Esophagus muscularis mucosa (tissue), 4 donors: ENCODE measurements at regions not wholly inside any gene's neighbourhood (a gene's known extent, or its start where the extent isn't known, plus 50 kb on each side); places are given as distances from the start of the nearest gene placed in this dataset.

ENCODE experiments used
- DNase-seq: peaks from one replicate; pipeline ENCODE4 v3.0.0-alpha.2; 2017; ENCODE audit errors: extremely low spot score
- H3K27ac ChIP-seq, 4 donors: fragments of 200-600 bp; sonication (generic); replicated peaks in 1 of 4; 1 replicate in 3 of 4; 2 replicates in 1 of 4; pipeline ENCODE4 v1.5.1; 2016 to 2019; ENCODE audit warnings: mild to moderate bottlenecking in 1 of 4
- H3K27me3 ChIP-seq, 4 donors: fragments of 200-600 bp; sonication (generic); one replicate each; pipeline versions ENCODE4 v1.5.1 to v1.6.0; 2016 to 2019
- H3K36me3 ChIP-seq, 4 donors: fragments of 200-600 bp; sonication (generic); one replicate each; pipeline ENCODE4 v1.5.1; 2016 to 2019
- H3K4me1 ChIP-seq, 4 donors: fragments of 200-600 bp; sonication (generic); one replicate each; pipeline ENCODE4 v1.5.1; 2016 to 2019
- H3K4me3 ChIP-seq, 4 donors: fragments of 200-600 bp; sonication (generic); 1 replicate in 2 of 4; 2 replicates in 2 of 4; pipeline ENCODE4 v1.5.1; 2016 to 2019; ENCODE audit warnings: mild to moderate bottlenecking in 4 of 4, moderate library complexity in 1 of 4
- H3K9me3 ChIP-seq, 4 donors: fragments of 200-600 bp; sonication (generic); 1 replicate in 3 of 4; 2 replicates in 1 of 4; pipeline ENCODE4 v1.5.1; 2016 to 2019
- CTCF ChIP-seq, 3 experiments: fragments of 200-600 bp in 2 of 3; fragments of 450-650 bp in 1 of 3; sonication (generic) in 2 of 3; IDR thresholded peaks; one replicate each; pipeline ENCODE4 v1.5.1; 2017 to 2019; ENCODE audit warnings: antibody characterized with exemption in 3 of 3, mild to moderate bottlenecking in 2 of 3, moderate library complexity in 1 of 3
- EP300 ChIP-seq: sonication (generic); formaldehyde crosslinking; IDR thresholded peaks from one replicate; pipeline ENCODE4 v1.6.1; 2017; ENCODE audit warnings: antibody characterized with exemption
- POLR2A ChIP-seq: fragments of 450-650 bp; IDR thresholded peaks from one replicate; pipeline ENCODE4 v1.6.1; 2017; ENCODE audit warnings: antibody characterized with exemption, moderate library complexity, mild to moderate bottlenecking, low read depth
- POLR2AphosphoS5 ChIP-seq, 2 donors: sonication (generic); formaldehyde crosslinking; IDR thresholded peaks; one replicate each; pipeline ENCODE4 v1.6.1; 2017; ENCODE audit warnings: antibody characterized with exemption in 2 of 2
- WGBS: methylation state at CpG from one replicate; pipeline ENCODE4 v1.1.5; 2018; 5-methylcytosine and 5-hydroxymethylcytosine counted together
- intact Hi-C: fragments of 100-400 bp; cut with DNase I; formaldehyde crosslinking; loops from one replicate; pipeline ENCODE4 v1.15.1; 2023

GRCh38 chr6:907928-908327, 215.0 kb upstream of the EXOC2 start:
- no peak overlapping the region for H3K27ac ChIP-seq
- H3K9me3 ChIP-seq, result no peaks in the 10 kb centered on the region
- WGBS, result 75% methylated on average over 5 of the region's 6 CpGs
- no peak for TF ChIP-seq POLR2A
- no peak for TF ChIP-seq EP300
- TF ChIP-seq POLR2AphosphoS5 (IDR thresholded peaks at IDR 0.05), result no peak
- TF ChIP-seq CTCF (IDR thresholded peaks at IDR 0.05), result no peak
- DNase-seq, result no peak
- no peaks in the 10 kb centered on the region for H3K27me3 ChIP-seq
- H3K36me3 ChIP-seq, result no peaks in the 10 kb centered on the region
- H3K4me3 ChIP-seq, result no peak overlapping the region
- peaks cover 0 to 11% (median 8%) of the 10 kb centered on the region in 4 donors for H3K4me1 ChIP-seq
- intact Hi-C loops, result loop anchor here (10.0 kb wide), 1 partner anchor 113 kb away; no protein-coding TSS in a partner anchor

GRCh38 chr6:906920-907319, 214.0 kb upstream of the EXOC2 start:
- Histone ChIP-seq H3K4me1 (peaks cover 0 to 14% (median 10%) of the 10 kb centered on the region in 4 donors), H3K27me3 (no peaks in the 10 kb centered on the region), H3K36me3 (no peaks in the 10 kb centered on the region), H3K27ac (no peak overlapping the region), H3K9me3 (no peaks in the 10 kb centered on the region), H3K4me3 (no peak overlapping the region)
- DNase-seq, result no peak
- no peak for TF ChIP-seq POLR2AphosphoS5 (IDR thresholded peaks at IDR 0.05)
- no peak for TF ChIP-seq POLR2A
- no peak for TF ChIP-seq CTCF (IDR thresholded peaks at IDR 0.05)
- no peak for TF ChIP-seq EP300
- intact Hi-C loops, result loop anchor here (10.0 kb wide), 1 partner anchor 112 kb away; no protein-coding TSS in a partner anchor
- 88% methylated on average over 9 of the region's 11 CpGs for WGBS

- no peak overlapping the region for H3K4me3 ChIP-seq
- DNase-seq, result no peak
- TF ChIP-seq CTCF (IDR thresholded peaks at IDR 0.05) (no peak), EP300 (no peak), POLR2AphosphoS5 (IDR thresholded peaks at IDR 0.05) (no peak), POLR2A (no peak)
- no peaks in the 10 kb centered on the region for H3K36me3 ChIP-seq
- H3K9me3 ChIP-seq, result no peaks in the 10 kb centered on the region
- H3K4me1 ChIP-seq, result peaks cover 0 to 22% (median 19%) of the 10 kb centered on the region in 4 donors
- intact Hi-C loops, result loop anchor here (10.0 kb wide), 1 partner anchor 111 kb away; no protein-coding TSS in a partner anchor
- no peaks in the 10 kb centered on the region for H3K27me3 ChIP-seq
- no peak overlapping the region for H3K27ac ChIP-seq
Observed at GRCh38 chr6:905556-905955, 212.6 kb upstream of the EXOC2 start.

- intact Hi-C loops, result loop anchor here (10.0 kb wide), 1 partner anchor 110 kb away; no protein-coding TSS in a partner anchor
- H3K4me1 ChIP-seq, result peaks cover 0 to 22% (median 19%) of the 10 kb centered on the region in 4 donors
- DNase-seq, result no peak
- no peak overlapping the region for H3K4me3 ChIP-seq
- no peaks in the 10 kb centered on the region for H3K27me3 ChIP-seq
- H3K27ac ChIP-seq, result no peak overlapping the region
- H3K36me3 ChIP-seq, result no peaks in the 10 kb centered on the region
- H3K9me3 ChIP-seq, result no peaks in the 10 kb centered on the region
- TF ChIP-seq CTCF (IDR thresholded peaks at IDR 0.05), result no peak
- TF ChIP-seq EP300, result no peak
- TF ChIP-seq POLR2A, result no peak
- no peak for TF ChIP-seq POLR2AphosphoS5 (IDR thresholded peaks at IDR 0.05)
Observed at GRCh38 chr6:904994-905393, 212.1 kb upstream of the EXOC2 start.

GRCh38 chr6:903761-904160, 210.8 kb upstream of the EXOC2 start:
- Histone ChIP-seq H3K9me3 (no peaks in the 10 kb centered on the region), H3K27me3 (no peaks in the 10 kb centered on the region), H3K27ac (no peak overlapping the region), H3K4me1 (peaks cover 0 to 22% (median 19%) of the 10 kb centered on the region in 4 donors), H3K36me3 (no peaks in the 10 kb centered on the region), H3K4me3 (no peak overlapping the region)
- intact Hi-C loops, result loop anchor here (10.0 kb wide), 1 partner anchor 109 kb away; no protein-coding TSS in a partner anchor
- TF ChIP-seq EP300 (no peak), POLR2AphosphoS5 (IDR thresholded peaks at IDR 0.05) (no peak), POLR2A (no peak), CTCF (IDR thresholded peaks at IDR 0.05) (no peak)
- no peak for DNase-seq
- 75% methylated on average over 6 of the region's 6 CpGs for WGBS
